ENCODE measurements at regions not wholly inside any gene's neighbourhood (a gene's known extent, or its start where the extent isn't known, plus 50 kb on each side); places are given as distances from the start of the nearest gene placed in this dataset.

DNA sequence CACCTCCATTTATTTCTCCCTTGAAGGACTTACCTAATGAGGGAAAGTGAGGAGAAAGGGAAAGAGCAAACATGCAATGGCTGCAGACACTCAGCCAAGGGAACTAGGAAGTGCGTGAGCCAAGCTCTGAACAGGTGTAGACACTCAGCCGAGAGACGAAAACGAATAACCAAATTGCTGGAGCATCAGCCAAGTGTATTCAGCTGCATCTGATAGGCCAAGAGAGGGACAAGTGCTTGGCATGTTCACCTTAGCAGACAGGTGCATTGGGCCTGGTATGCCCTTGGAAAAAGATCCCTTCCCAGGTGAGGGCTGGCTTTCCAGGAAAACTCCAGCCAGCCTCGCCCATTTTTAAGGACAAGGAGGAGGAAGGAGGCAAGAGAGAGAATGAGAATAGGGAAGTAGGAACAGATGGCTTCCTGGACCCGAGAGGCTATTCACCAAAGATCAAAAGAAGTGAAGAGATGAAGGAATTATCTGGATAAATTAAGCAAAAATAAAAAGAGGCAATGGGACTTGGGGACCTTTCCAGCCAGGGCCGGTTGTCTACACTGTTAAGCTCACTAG, 184.7 kb downstream of the TOMM20 start:
- CTCF ChIA-PET, result no interaction called here

DNA sequence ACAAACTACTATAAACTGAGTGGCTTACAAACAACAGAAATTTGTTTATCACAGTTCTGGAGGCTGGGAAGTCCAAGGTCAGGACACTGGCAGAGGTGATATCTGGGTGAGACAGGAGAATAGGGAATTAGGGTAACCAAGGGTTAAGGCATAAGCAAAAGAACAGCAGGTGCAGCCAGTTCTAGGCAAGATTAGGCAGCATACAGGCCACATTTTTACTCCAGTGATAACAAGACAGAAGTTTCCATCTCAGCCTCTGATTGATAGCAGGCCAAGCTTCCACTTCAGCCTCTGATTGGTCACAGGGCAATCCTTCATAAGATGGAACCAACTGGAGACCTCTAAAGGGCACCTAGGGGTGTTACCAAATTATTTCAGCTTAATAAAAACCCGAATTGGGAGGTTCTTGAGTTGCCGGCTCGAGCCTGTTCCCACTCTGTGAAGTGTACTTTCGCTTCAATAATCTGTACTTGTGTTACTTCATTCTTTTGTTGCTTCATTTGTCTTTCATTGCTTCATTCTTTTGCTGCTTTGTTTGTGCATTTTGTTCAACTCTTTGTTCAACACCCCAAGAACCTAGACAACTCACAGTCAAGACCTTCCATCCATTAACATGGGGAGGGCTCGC, 185.6 kb downstream of the TOMM20 start:
- ChIA-PET CTCF (no interaction called here), POLR2A (no interaction called here)
- Histone ChIP-seq H3K9ac (no peak overlapping the region), H3K36me3 (replicated peaks in 1 of 2; ENCODE audit: control insufficient read depth in 1 of 2, insufficient read depth in 2 of 2, low read length in 1 of 2) (no peaks in the 10 kb centered on the region), H2AFZ (ENCODE audit: low read depth) (no peak overlapping the region), H3K4me2 (no peak overlapping the region), H3K79me2 (ENCODE audit: insufficient read depth) (no peaks in the 10 kb centered on the region), H3K27me3 (ENCODE audit: insufficient read depth) (no peaks in the 10 kb centered on the region), H4K20me1 (ENCODE audit: insufficient read depth) (no peaks in the 10 kb centered on the region), H3K27ac (ENCODE audit: low read depth in 2 of 2, low read length in 1 of 2) (no peak overlapping the region), H3K9me3 (no peaks in the 10 kb centered on the region), H3F3A (replicated peaks; ENCODE audit: insufficient read depth) (peaks cover 5% of the 10 kb centered on the region), H3K4me1 (ENCODE audit: control insufficient read depth in 1 of 2, insufficient read depth in 2 of 2, low read depth in 1 of 2, low read length in 1 of 2) (no peaks in the 10 kb centered on the region), H3K9me2 (no peaks in the 10 kb centered on the region), H3K4me3 (ENCODE audit: low read depth in 2 of 2, low read length in 1 of 2) (no peak overlapping the region)
- TF ChIP-seq GABPA (IDR thresholded peaks at IDR 0.05; ENCODE audit: low read depth), result no peak
- no peak for TF ChIP-seq TEAD4 (IDR thresholded peaks at IDR 0.05; ENCODE audit: borderline replicate concordance, insufficient read depth)
- DNase-seq, result no peak
- WGBS (ENCODE audit: low lambda C conversion rate), result 98% methylated on average over 5 of the region's 5 CpGs

More for the DNA sequence above, 184.7 kb downstream of the TOMM20 start:
- Histone ChIP-seq H3K4me3 (ENCODE audit: low read depth in 2 of 2, low read length in 1 of 2) (no peak overlapping the region), H3K27me3 (ENCODE audit: insufficient read depth) (no peaks in the 10 kb centered on the region), H4K20me1 (ENCODE audit: insufficient read depth) (no peaks in the 10 kb centered on the region), H2AFZ (ENCODE audit: low read depth) (no peak overlapping the region), H3K9me2 (no peaks in the 10 kb centered on the region), H3K79me2 (ENCODE audit: insufficient read depth) (no peaks in the 10 kb centered on the region), H3K36me3 (replicated peaks in 1 of 2; ENCODE audit: control insufficient read depth in 1 of 2, insufficient read depth in 2 of 2, low read length in 1 of 2) (no peaks in the 10 kb centered on the region), H3K4me2 (no peak overlapping the region), H3K9ac (no peak overlapping the region), H3F3A (replicated peaks; ENCODE audit: insufficient read depth) (peaks cover 8% of the 10 kb centered on the region), H3K4me1 (ENCODE audit: control insufficient read depth in 1 of 2, insufficient read depth in 2 of 2, low read depth in 1 of 2, low read length in 1 of 2) (no peaks in the 10 kb centered on the region), H3K27ac (ENCODE audit: low read depth in 2 of 2, low read length in 1 of 2) (no peak overlapping the region), H3K9me3 (no peaks in the 10 kb centered on the region)
- POLR2A ChIA-PET, result no interaction called here
- WGBS (ENCODE audit: low lambda C conversion rate), result 79% methylated on average over 7 of the region's 7 CpGs
- no peak for DNase-seq
- TF ChIP-seq EZH2phosphoT487 (IDR thresholded peaks at IDR 0.05; ENCODE audit: borderline replicate concordance, low read depth) (no peak), GATA2 (CRISPR knock-in tag; IDR thresholded peaks at IDR 0.05) (no peak), NFIC (IDR thresholded peaks at IDR 0.05; ENCODE audit: borderline replicate concordance) (no peak), SMC3 (IDR thresholded peaks at IDR 0.05; ENCODE audit: low read depth, low read length) (no peak), NRF1 (IDR thresholded peaks at IDR 0.05; ENCODE audit: low read depth, low read length) (no peak), RAD21 (IDR thresholded peaks at IDR 0.05; ENCODE audit: low read length) (no peak), ELF1 (IDR thresholded peaks at IDR 0.05) (no peak), TAF1 (IDR thresholded peaks at IDR 0.05; ENCODE audit: borderline replicate concordance, low read depth, low read length) (no peak), TCF12 (IDR thresholded peaks at IDR 0.05) (no peak), MEF2A (IDR thresholded peaks at IDR 0.05; ENCODE audit: borderline replicate concordance, low read depth) (no peak), RXRA (IDR thresholded peaks at IDR 0.05; ENCODE audit: borderline replicate concordance, low read depth) (no peak), GABPA (IDR thresholded peaks at IDR 0.05; ENCODE audit: low read depth) (no peak), FOXJ3 (CRISPR knock-in tag; IDR thresholded peaks at IDR 0.05) (no peak), MXI1 (IDR thresholded peaks at IDR 0.05; ENCODE audit: low read depth, low read length) (no peak), FOXM1 (IDR thresholded peaks at IDR 0.05; ENCODE audit: low read depth) (no peak)
- TF ChIP-seq, protein P1, sequence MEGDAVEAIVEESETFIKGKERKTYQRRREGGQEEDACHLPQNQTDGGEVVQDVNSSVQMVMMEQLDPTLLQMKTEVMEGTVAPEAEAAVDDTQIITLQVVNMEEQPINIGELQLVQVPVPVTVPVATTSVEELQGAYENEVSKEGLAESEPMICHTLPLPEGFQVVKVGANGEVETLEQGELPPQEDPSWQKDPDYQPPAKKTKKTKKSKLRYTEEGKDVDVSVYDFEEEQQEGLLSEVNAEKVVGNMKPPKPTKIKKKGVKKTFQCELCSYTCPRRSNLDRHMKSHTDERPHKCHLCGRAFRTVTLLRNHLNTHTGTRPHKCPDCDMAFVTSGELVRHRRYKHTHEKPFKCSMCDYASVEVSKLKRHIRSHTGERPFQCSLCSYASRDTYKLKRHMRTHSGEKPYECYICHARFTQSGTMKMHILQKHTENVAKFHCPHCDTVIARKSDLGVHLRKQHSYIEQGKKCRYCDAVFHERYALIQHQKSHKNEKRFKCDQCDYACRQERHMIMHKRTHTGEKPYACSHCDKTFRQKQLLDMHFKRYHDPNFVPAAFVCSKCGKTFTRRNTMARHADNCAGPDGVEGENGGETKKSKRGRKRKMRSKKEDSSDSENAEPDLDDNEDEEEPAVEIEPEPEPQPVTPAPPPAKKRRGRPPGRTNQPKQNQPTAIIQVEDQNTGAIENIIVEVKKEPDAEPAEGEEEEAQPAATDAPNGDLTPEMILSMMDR (IDR thresholded peaks at IDR 0.05), result no peak
- TF ChIP-seq, protein P2, sequence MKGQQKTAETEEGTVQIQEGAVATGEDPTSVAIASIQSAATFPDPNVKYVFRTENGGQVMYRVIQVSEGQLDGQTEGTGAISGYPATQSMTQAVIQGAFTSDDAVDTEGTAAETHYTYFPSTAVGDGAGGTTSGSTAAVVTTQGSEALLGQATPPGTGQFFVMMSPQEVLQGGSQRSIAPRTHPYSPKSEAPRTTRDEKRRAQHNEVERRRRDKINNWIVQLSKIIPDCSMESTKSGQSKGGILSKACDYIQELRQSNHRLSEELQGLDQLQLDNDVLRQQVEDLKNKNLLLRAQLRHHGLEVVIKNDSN (IDR thresholded peaks at IDR 0.05; ENCODE audit: borderline replicate concordance, low read depth), result no peak

All from SK-N-SH (cell line).